Naive thymus-derived CD4-positive, alpha-beta T cell (primary cell): ENCODE measurements at regions not wholly inside any gene's neighbourhood (a gene's known extent, or its start where the extent isn't known, plus 50 kb on each side); places are given as distances from the start of the nearest gene placed in this dataset.

Source experiments
- ATAC-seq: fragments of 150-1000 bp; cut with Tn5 transposase; 2 replicates; pipeline ENCODE4 v1.10.0; 2021; ENCODE audit warnings: mild to moderate bottlenecking, moderate library complexity
- CTCF ChIA-PET: fragments of 350-600 bp; sonication (Branson Sonifier 250); formaldehyde crosslinking; loops from one replicate; lab custom pipeline; 2021; ENCODE audit warnings: antibody characterized with exemption; lab: Charles Lee
- POLR2A ChIA-PET: fragments of 350-600 bp; sonication (Branson Sonifier 250); formaldehyde crosslinking; loops from one replicate; lab custom pipeline; 2021; ENCODE audit warnings: antibody characterized with exemption, inconsistent platforms; lab: Charles Lee
- DNase-seq, 9 donors: peaks; one replicate each; pipeline versions ENCODE4 v3.0.0 to v3.0.0-alpha.2; 2020 to 2022; ENCODE audit warnings: mixed read lengths in 1 of 9
- H3K27ac ChIP-seq: one replicate; pipeline ENCODE4 v1.7.0; 2013; ENCODE audit warnings: mild to moderate bottlenecking, low read depth, low read length, moderate library complexity
- H3K27me3 ChIP-seq, 2 donors: one replicate each; pipeline ENCODE4 v1.7.0; 2013; ENCODE audit warnings: low read length in 2 of 2, mild to moderate bottlenecking in 2 of 2, moderate library complexity in 2 of 2; ENCODE audit not compliant: control insufficient read depth in 2 of 2, insufficient read depth in 2 of 2
- H3K36me3 ChIP-seq, 3 experiments: 1 replicate in 2 of 3; 2 replicates in 1 of 3; pipeline ENCODE4 v1.7.0; 2013; ENCODE audit warnings: low read length in 3 of 3, mild to moderate bottlenecking in 3 of 3, moderate library complexity in 1 of 3; ENCODE audit not compliant: insufficient read depth in 3 of 3, control insufficient read depth in 2 of 3
- H3K4me1 ChIP-seq, 2 donors: one replicate each; pipeline ENCODE4 v1.7.0; 2013; ENCODE audit warnings: low read length in 2 of 2, mild to moderate bottlenecking in 2 of 2, moderate library complexity in 1 of 2; ENCODE audit not compliant: control insufficient read depth in 2 of 2, insufficient read depth in 2 of 2
- H3K4me3 ChIP-seq: 2 replicates; pipeline ENCODE4 v1.7.0; 2013; ENCODE audit warnings: mild to moderate bottlenecking, low read length
- H3K9me3 ChIP-seq, 3 experiments: 1 replicate in 2 of 3; 2 replicates in 1 of 3; pipeline ENCODE4 v1.7.0; 2013; ENCODE audit warnings: low read length in 3 of 3; ENCODE audit not compliant: control insufficient read depth in 2 of 3
- H3K27ac Mint-ChIP-seq, 9 donors: one replicate each; pipeline ENCODE4 v1.8.0; 2020 to 2022; ENCODE audit warnings: mixed read lengths in 9 of 9, mild to moderate bottlenecking in 8 of 9, moderate library complexity in 5 of 9, inconsistent platforms in 2 of 9
- H3K27me3 Mint-ChIP-seq, 5 donors: one replicate each; pipeline ENCODE4 v1.8.0; 2021 to 2022; ENCODE audit warnings: mixed read lengths in 5 of 5, mild to moderate bottlenecking in 1 of 5
- H3K36me3 Mint-ChIP-seq, 5 donors: one replicate each; pipeline ENCODE4 v1.8.0; 2020 to 2022; ENCODE audit warnings: mixed read lengths in 5 of 5, mild to moderate bottlenecking in 3 of 5, inconsistent platforms in 1 of 5
- H3K4me1 Mint-ChIP-seq, 7 donors: one replicate each; pipeline ENCODE4 v1.8.0; 2020 to 2022; ENCODE audit warnings: mixed read lengths in 7 of 7, mild to moderate bottlenecking in 3 of 7, inconsistent platforms in 1 of 7
- H3K4me3 Mint-ChIP-seq, 10 donors: one replicate each; pipeline ENCODE4 v1.8.0; 2020 to 2022; ENCODE audit warnings: mild to moderate bottlenecking in 10 of 10, mixed read lengths in 10 of 10, moderate library complexity in 6 of 10, inconsistent platforms in 2 of 10
- H3K9me3 Mint-ChIP-seq, 11 donors: one replicate each; pipeline ENCODE4 v1.8.0; 2020 to 2022; ENCODE audit warnings: mixed read lengths in 11 of 11, mild to moderate bottlenecking in 4 of 11, inconsistent platforms in 1 of 11, moderate library complexity in 1 of 11
- intact Hi-C, 2 donors: fragments of 100-400 bp; cut with micrococcal nuclease; formaldehyde crosslinking; loops; one replicate each; pipeline ENCODE4 v1.15.1; 2023

DNA sequence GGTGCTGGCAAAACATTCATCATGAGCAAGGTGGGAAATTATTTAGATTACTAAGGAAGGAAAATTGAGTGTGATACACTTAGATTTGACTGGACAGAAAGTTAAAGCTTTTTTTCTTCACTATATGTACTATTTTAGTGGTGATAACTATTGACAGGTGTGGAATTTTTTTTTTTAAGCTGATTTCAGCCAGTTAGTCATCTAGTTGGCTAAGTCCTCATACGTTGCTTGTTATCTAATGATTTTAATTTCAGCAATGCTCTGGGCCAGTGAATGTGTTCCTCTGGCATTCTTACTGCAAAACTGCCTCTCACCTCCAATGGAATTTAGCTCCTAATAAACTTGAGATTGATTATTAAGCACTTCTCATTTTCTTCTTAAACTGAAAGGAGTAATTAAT is 1223.2 kb upstream of the ACVR2A start:
- no peak for DNase-seq
- Mint-ChIP-seq H3K27ac (no peak overlapping the region), H3K9me3 (peaks cover 0 to 11% (median 5%) of the 10 kb centered on the region in 11 donors), H3K4me3 (no peak overlapping the region), H3K36me3 (no peaks in the 10 kb centered on the region), H3K27me3 (no peaks in the 10 kb centered on the region), H3K4me1 (no peaks in the 10 kb centered on the region)
- H3K9me3 ChIP-seq: no peaks in the 10 kb centered on the region
- ATAC-seq: no peak
- H3K36me3 ChIP-seq: no peaks in the 10 kb centered on the region
- H3K4me1 ChIP-seq: no peaks in the 10 kb centered on the region
- POLR2A ChIA-PET: no interaction called here
- no peaks in the 10 kb centered on the region for H3K27me3 ChIP-seq
- no peak overlapping the region for H3K27ac ChIP-seq
- intact Hi-C loops: no loop called here
- H3K4me3 ChIP-seq: no peak overlapping the region
- CTCF ChIA-PET: no interaction called here

DNA sequence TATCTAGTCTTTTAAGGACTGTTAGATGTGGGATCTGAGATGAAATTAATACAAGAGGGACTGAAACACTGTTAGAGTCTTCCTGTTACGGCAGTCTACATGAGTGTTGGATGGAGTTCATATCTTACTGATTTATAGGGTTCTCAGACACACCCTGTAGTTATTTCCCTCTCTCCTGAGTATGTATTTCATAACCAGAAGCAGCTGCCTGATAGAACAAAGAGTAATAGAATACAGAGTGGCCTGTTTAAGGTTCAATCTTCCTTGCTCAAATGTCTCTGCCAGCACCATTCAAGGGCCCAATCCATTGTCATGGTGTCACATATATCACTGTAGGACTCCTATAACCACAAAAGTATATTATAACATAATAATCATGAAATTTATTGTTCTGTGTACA is 1229.1 kb upstream of the ACVR2A start:
- ATAC-seq (no peak), DNase-seq (no peak)
- peaks cover 1 to 29% (median 8%) of the 10 kb centered on the region in 11 donors for H3K9me3 Mint-ChIP-seq
- Histone ChIP-seq H3K4me3 (no peak overlapping the region), H3K27ac (no peak overlapping the region), H3K36me3 (no peaks in the 10 kb centered on the region), H3K9me3 (no peaks in the 10 kb centered on the region), H3K27me3 (no peaks in the 10 kb centered on the region), H3K4me1 (no peaks in the 10 kb centered on the region)
- ChIA-PET CTCF (no interaction called here), POLR2A (no interaction called here)
- H3K4me3 Mint-ChIP-seq: no peak overlapping the region
- H3K27ac Mint-ChIP-seq: no peak overlapping the region
- H3K36me3 Mint-ChIP-seq: peaks cover 0 to 6% (median 0%) of the 10 kb centered on the region in 5 donors
- no peaks in the 10 kb centered on the region for H3K27me3 Mint-ChIP-seq
- no peaks in the 10 kb centered on the region for H3K4me1 Mint-ChIP-seq
- intact Hi-C loops: no loop called here

DNA sequence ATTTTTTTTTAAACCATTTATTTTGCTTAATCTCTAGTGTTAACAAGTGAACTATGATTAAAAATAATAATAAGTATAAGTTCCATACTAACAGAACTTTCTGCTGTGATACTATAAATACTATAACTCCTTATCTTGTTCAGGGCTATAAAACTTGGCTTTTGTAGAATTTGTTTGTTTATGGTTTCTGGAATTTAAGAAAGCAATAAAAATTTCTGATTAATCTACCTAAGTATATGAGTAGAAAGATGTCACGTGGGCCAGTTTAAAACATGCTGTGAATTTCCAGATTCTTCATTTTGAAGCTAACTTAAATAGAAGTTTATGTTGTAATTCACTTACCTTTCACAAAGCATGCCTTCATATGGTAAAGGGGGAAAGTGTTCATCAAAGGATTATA is 1236.3 kb upstream of the ACVR2A start:
- DNase-seq (no peak), ATAC-seq (no peak)
- intact Hi-C loops: no loop called here
- no peaks in the 10 kb centered on the region for H3K4me1 ChIP-seq
- H3K4me3 ChIP-seq: no peak overlapping the region
- Mint-ChIP-seq H3K36me3 (no peaks in the 10 kb centered on the region), H3K27me3 (no peaks in the 10 kb centered on the region), H3K4me3 (no peak overlapping the region), H3K9me3 (peaks cover 0 to 18% (median 0%) of the 10 kb centered on the region in 11 donors), H3K27ac (no peak overlapping the region), H3K4me1 (no peaks in the 10 kb centered on the region)
- ChIA-PET CTCF (no interaction called here), POLR2A (no interaction called here)
- no peaks in the 10 kb centered on the region for H3K27me3 ChIP-seq
- H3K9me3 ChIP-seq: no peaks in the 10 kb centered on the region
- H3K36me3 ChIP-seq: no peaks in the 10 kb centered on the region
- H3K27ac ChIP-seq: no peak overlapping the region

DNA sequence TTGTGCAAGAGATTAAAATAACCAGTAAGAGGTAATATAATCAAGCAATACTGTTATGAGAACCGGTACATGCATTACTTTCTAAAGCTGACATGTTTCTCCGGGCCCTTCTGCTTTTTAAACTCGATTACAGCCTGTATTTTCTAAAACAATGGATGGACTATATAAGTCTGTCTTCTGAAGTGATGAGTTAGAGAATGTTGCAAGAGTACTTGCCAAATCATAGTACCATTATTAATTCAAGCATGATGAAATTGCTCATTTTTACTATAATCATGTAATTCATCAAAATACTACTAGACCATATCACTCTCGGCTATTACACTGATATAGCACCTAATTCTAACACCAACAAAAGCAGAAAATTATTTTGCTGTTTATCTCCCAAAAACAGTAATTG is 1240.3 kb upstream of the ACVR2A start:
- H3K36me3 ChIP-seq: no peaks in the 10 kb centered on the region
- intact Hi-C loops: no loop called here
- peaks cover 0 to 7% (median 0%) of the 10 kb centered on the region in 11 donors for H3K9me3 Mint-ChIP-seq
- no peaks in the 10 kb centered on the region for H3K27me3 ChIP-seq
- H3K4me3 Mint-ChIP-seq: no peak overlapping the region
- no peaks in the 10 kb centered on the region for H3K4me1 ChIP-seq
- H3K4me1 Mint-ChIP-seq: no peaks in the 10 kb centered on the region
- no peak overlapping the region for H3K4me3 ChIP-seq
- H3K27me3 Mint-ChIP-seq: no peaks in the 10 kb centered on the region
- no peak overlapping the region for H3K27ac ChIP-seq
- H3K9me3 ChIP-seq: no peaks in the 10 kb centered on the region
- H3K27ac Mint-ChIP-seq: no peak overlapping the region
- POLR2A ChIA-PET: no interaction called here
- DNase-seq: no peak
- no peaks in the 10 kb centered on the region for H3K36me3 Mint-ChIP-seq
- no peak for ATAC-seq
- CTCF ChIA-PET: no interaction called here

DNA sequence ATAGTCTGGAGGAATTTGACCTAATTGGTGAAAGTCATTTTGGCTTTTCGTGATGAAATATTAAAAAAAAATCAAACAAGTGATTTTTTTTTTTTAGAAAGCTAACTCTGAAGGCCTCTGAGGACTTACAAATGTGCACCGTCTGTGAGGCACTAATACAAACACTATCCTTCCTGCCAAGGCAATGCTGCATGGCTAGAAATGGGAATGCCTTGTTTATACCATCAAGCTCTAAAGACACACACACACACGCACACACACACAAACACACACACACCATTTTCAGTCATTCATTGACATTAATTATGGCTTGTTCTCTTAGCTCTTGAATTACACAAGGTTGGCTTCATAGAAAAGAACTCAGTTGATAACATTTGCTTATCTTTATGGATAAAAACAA is 1242.0 kb upstream of the ACVR2A start:
- DNase-seq: no peak
- Mint-ChIP-seq H3K4me3 (no peak overlapping the region), H3K36me3 (no peaks in the 10 kb centered on the region), H3K9me3 (peaks cover 0 to 7% (median 0%) of the 10 kb centered on the region in 11 donors), H3K27ac (no peak overlapping the region), H3K4me1 (no peaks in the 10 kb centered on the region), H3K27me3 (no peaks in the 10 kb centered on the region)
- no peak for ATAC-seq
- no peaks in the 10 kb centered on the region for H3K27me3 ChIP-seq
- H3K4me1 ChIP-seq: no peaks in the 10 kb centered on the region
- POLR2A ChIA-PET: no interaction called here
- H3K9me3 ChIP-seq: no peaks in the 10 kb centered on the region
- no peak overlapping the region for H3K27ac ChIP-seq
- CTCF ChIA-PET: no interaction called here
- H3K4me3 ChIP-seq: no peak overlapping the region
- intact Hi-C loops: no loop called here
- H3K36me3 ChIP-seq: no peaks in the 10 kb centered on the region

DNA sequence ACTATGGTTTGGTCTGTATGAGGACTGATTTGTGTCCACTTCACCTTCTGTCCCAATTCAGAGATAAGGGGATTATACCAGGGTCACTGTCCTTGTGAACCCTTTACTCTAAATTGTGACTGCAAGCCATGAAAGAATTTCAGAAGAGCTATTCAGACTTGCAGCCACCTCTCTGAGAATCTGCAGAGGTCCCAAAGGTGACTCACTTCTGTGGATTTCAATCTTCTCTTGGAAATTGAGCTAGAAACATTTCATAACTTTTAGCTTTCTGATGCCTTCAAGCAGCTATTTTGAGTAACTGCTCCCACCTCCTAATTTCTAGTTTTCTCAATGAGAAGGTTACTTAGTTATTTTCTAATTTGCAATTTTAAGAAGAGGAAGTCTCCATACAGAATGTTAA is 1242.4 kb upstream of the ACVR2A start:
- intact Hi-C loops: no loop called here
- no peak overlapping the region for H3K27ac ChIP-seq
- Mint-ChIP-seq H3K4me1 (no peaks in the 10 kb centered on the region), H3K9me3 (peaks cover 0 to 7% (median 0%) of the 10 kb centered on the region in 11 donors), H3K4me3 (no peak overlapping the region), H3K36me3 (no peaks in the 10 kb centered on the region), H3K27me3 (no peaks in the 10 kb centered on the region), H3K27ac (no peak overlapping the region)
- no peak for ATAC-seq
- no peak for DNase-seq
- H3K4me3 ChIP-seq: no peak overlapping the region
- no peaks in the 10 kb centered on the region for H3K9me3 ChIP-seq
- POLR2A ChIA-PET: no interaction called here
- no peaks in the 10 kb centered on the region for H3K27me3 ChIP-seq
- no peaks in the 10 kb centered on the region for H3K36me3 ChIP-seq
- H3K4me1 ChIP-seq: no peaks in the 10 kb centered on the region
- CTCF ChIA-PET: no interaction called here

DNA sequence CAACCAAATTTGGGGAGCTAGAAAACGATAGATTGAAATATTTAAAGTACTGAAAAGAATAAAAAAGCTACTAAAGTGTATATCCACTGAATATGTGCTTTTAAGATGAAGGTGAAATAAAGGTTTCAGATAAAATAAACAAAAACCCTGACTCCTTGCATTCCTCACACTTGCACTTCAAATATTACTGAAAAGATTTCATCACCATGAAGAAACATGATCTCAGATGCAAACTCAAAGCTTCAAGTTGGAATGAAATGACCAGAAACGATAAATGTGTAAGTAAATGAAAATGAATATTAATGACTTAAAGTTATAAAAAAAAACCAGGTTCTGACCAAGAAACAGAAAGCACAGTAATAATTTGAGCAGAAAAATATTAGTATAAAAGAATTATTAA is 1246.0 kb upstream of the ACVR2A start:
- no peaks in the 10 kb centered on the region for H3K27me3 Mint-ChIP-seq
- H3K4me3 Mint-ChIP-seq: no peak overlapping the region

More for the DNA sequence above, 1246.0 kb upstream of the ACVR2A start:
- ATAC-seq (no peak), DNase-seq (no peak)
- H3K9me3 ChIP-seq: no peaks in the 10 kb centered on the region
- intact Hi-C loops: loop anchor here in 1 of 2 donors (5.0 kb wide), 1 partner anchor 621 kb away; no protein-coding TSS in a partner anchor
- H3K4me1 Mint-ChIP-seq: no peaks in the 10 kb centered on the region
- ChIA-PET CTCF (no interaction called here), POLR2A (no interaction called here)
- H3K9me3 Mint-ChIP-seq: peaks cover 0 to 5% (median 0%) of the 10 kb centered on the region in 11 donors
- no peaks in the 10 kb centered on the region for H3K4me1 ChIP-seq
- no peaks in the 10 kb centered on the region for H3K36me3 ChIP-seq
- no peak overlapping the region for H3K27ac Mint-ChIP-seq
- H3K27me3 ChIP-seq: no peaks in the 10 kb centered on the region
- H3K27ac ChIP-seq: no peak overlapping the region
- no peaks in the 10 kb centered on the region for H3K36me3 Mint-ChIP-seq
- no peak overlapping the region for H3K4me3 ChIP-seq
